ENCODE measurements at regions not wholly inside any gene's neighbourhood (a gene's known extent, or its start where the extent isn't known, plus 50 kb on each side); places are given as distances from the start of the nearest gene placed in this dataset.

DNA sequence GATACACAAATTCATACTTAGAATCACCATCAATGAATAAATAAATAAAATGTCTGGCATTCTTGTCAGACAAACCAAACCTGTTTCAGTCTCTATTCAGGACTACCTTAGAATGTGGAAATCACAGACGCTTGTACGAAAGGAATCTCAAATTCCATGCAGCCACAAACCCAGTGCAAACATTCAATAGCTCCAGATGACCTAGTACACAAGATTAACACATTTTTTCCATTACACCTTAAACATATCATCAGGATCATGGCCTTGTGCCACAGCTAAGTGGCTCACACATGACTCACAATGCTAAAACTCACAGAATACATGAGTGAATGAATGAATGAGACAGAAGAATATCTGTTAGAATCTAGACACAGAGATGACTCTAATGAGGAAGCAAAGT lies 134.2 kb downstream of the PWWP3B start:
- Histone ChIP-seq H3K79me2 (ENCODE audit: control insufficient read depth, insufficient read depth, low read length) (no peaks in the 10 kb centered on the region), H3K4me2 (ENCODE audit: extremely low read depth, insufficient read depth, low read length) (no peak overlapping the region), H3K27me3 (ENCODE audit: control insufficient read depth, insufficient read depth, low read length) (no peaks in the 10 kb centered on the region), H3K9ac (ENCODE audit: insufficient read depth, low read length) (no peak overlapping the region), H3K4me3 (replicated peaks in 1 of 4; ENCODE audit: control extremely low read depth in 1 of 4, insufficient read depth in 1 of 4, low read depth in 3 of 4, low read length in 4 of 4) (no peak overlapping the region), H2AFZ (ENCODE audit: low read length) (no peak overlapping the region), H3K36me3 (ENCODE audit: control insufficient read depth, insufficient read depth, low read length) (no peaks in the 10 kb centered on the region), H4K20me1 (ENCODE audit: control insufficient read depth, extremely low read depth, insufficient read depth, low read length) (no peaks in the 10 kb centered on the region), H3K9me3 (ENCODE audit: control insufficient read depth, insufficient read depth, low read depth, low read length) (no peaks in the 10 kb centered on the region), H3K4me1 (ENCODE audit: control insufficient read depth, extremely low read depth, insufficient read depth, low read length) (no peaks in the 10 kb centered on the region), H3K27ac (ENCODE audit: insufficient read depth, low read length) (no peak overlapping the region)
- TF ChIP-seq EZH2 (IDR thresholded peaks at IDR 0.05; ENCODE audit: low read length, missing control alignments): no peak
- TF ChIP-seq, protein P1, sequence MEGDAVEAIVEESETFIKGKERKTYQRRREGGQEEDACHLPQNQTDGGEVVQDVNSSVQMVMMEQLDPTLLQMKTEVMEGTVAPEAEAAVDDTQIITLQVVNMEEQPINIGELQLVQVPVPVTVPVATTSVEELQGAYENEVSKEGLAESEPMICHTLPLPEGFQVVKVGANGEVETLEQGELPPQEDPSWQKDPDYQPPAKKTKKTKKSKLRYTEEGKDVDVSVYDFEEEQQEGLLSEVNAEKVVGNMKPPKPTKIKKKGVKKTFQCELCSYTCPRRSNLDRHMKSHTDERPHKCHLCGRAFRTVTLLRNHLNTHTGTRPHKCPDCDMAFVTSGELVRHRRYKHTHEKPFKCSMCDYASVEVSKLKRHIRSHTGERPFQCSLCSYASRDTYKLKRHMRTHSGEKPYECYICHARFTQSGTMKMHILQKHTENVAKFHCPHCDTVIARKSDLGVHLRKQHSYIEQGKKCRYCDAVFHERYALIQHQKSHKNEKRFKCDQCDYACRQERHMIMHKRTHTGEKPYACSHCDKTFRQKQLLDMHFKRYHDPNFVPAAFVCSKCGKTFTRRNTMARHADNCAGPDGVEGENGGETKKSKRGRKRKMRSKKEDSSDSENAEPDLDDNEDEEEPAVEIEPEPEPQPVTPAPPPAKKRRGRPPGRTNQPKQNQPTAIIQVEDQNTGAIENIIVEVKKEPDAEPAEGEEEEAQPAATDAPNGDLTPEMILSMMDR (conservative IDR thresholded peaks at IDR 0.05 in 1 of 2, IDR thresholded peaks at IDR 0.05 in 1 of 2; ENCODE audit: low read depth in 1 of 2, low read length in 2 of 2): no peak
- peak in 1 of 2 donors; percentile 75 for DNase-seq (ENCODE audit: low read depth in 2 of 2)

DNA sequence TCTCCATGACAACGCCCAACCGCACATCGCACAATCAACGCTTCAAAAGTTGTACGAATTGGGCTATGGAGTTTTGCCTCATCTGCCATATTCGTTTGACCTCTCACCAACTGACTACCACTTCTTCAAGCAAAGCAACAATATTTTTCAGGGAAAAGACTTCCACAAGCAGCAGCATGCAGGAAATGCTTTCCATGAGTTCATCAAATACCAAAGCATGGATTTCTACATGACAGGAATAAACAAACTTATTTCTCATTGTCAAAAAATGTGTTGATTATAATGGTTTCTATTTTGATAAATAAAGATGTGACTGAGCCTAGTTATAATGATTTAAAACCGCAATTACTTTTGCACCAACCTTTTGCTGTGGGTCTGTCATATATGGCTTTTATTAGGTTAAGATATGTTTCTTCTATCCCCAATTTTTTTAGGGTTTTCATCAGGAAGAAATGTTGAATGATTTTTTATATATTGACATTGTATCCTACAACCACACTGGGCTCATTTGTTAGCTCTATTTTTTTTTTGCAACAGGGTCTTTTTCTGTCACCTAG lies 138.4 kb downstream of the PWWP3B start:
- H3K9me3 ChIP-seq (ENCODE audit: control insufficient read depth, insufficient read depth, low read depth, low read length): no peaks in the 10 kb centered on the region
- TF ChIP-seq, protein P1 (conservative IDR thresholded peaks at IDR 0.05 in 1 of 2, IDR thresholded peaks at IDR 0.05 in 1 of 2; ENCODE audit: low read depth in 1 of 2, low read length in 2 of 2): no peak
- no peak for TF ChIP-seq EZH2 (IDR thresholded peaks at IDR 0.05; ENCODE audit: low read length, missing control alignments)
- no peaks in the 10 kb centered on the region for H3K27me3 ChIP-seq (ENCODE audit: control insufficient read depth, insufficient read depth, low read length)
- H4K20me1 ChIP-seq (ENCODE audit: control insufficient read depth, extremely low read depth, insufficient read depth, low read length): no peaks in the 10 kb centered on the region
- no peaks in the 10 kb centered on the region for H3K36me3 ChIP-seq (ENCODE audit: control insufficient read depth, insufficient read depth, low read length)
- H3K4me3 ChIP-seq (replicated peaks in 1 of 4; ENCODE audit: control extremely low read depth in 1 of 4, insufficient read depth in 1 of 4, low read depth in 3 of 4, low read length in 4 of 4): no peak overlapping the region
- H3K79me2 ChIP-seq (ENCODE audit: control insufficient read depth, insufficient read depth, low read length): no peaks in the 10 kb centered on the region
- no peak for DNase-seq (ENCODE audit: low read depth in 2 of 2)
- H2AFZ ChIP-seq (ENCODE audit: low read length): no peak overlapping the region
- no peak overlapping the region for H3K27ac ChIP-seq (ENCODE audit: insufficient read depth, low read length)
- H3K4me1 ChIP-seq (ENCODE audit: control insufficient read depth, extremely low read depth, insufficient read depth, low read length): no peaks in the 10 kb centered on the region
- H3K4me2 ChIP-seq (ENCODE audit: extremely low read depth, insufficient read depth, low read length): no peak overlapping the region
- no peak overlapping the region for H3K9ac ChIP-seq (ENCODE audit: insufficient read depth, low read length)

DNA sequence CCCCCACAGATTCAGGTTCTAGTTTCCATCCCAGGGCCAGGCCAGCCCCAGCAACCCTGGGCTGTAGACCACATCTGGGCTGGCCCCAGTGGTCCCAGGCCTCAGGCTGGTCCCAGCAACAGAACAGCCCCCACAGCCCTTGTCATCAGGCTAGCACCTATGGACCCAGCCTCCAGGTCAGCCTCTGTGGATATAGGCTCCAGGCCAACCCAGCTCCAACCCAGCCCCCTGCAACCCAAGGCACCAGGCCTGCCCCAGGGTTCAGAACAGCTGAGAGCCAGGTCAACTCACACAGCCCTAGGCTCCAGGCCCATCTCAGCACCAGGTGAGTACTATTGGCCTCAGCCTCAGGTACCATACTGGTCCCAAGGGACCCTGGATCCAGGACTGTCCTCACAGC lies 155.3 kb downstream of the PWWP3B start:
- Histone ChIP-seq H3K4me2 (ENCODE audit: extremely low read depth, insufficient read depth, low read length) (no peak overlapping the region), H3K4me3 (replicated peaks in 1 of 4; ENCODE audit: control extremely low read depth in 1 of 4, insufficient read depth in 1 of 4, low read depth in 3 of 4, low read length in 4 of 4) (no peak overlapping the region), H3K4me1 (ENCODE audit: control insufficient read depth, extremely low read depth, insufficient read depth, low read length) (no peaks in the 10 kb centered on the region), H3K9me3 (ENCODE audit: control insufficient read depth, insufficient read depth, low read depth, low read length) (no peaks in the 10 kb centered on the region), H3K36me3 (ENCODE audit: control insufficient read depth, insufficient read depth, low read length) (no peaks in the 10 kb centered on the region), H3K27ac (ENCODE audit: insufficient read depth, low read length) (no peak overlapping the region), H2AFZ (ENCODE audit: low read length) (no peak overlapping the region), H3K79me2 (ENCODE audit: control insufficient read depth, insufficient read depth, low read length) (no peaks in the 10 kb centered on the region), H3K9ac (ENCODE audit: insufficient read depth, low read length) (no peak overlapping the region), H4K20me1 (ENCODE audit: control insufficient read depth, extremely low read depth, insufficient read depth, low read length) (no peaks in the 10 kb centered on the region), H3K27me3 (ENCODE audit: control insufficient read depth, insufficient read depth, low read length) (no peaks in the 10 kb centered on the region)
- TF ChIP-seq, protein P1 (conservative IDR thresholded peaks at IDR 0.05 in 1 of 2, IDR thresholded peaks at IDR 0.05 in 1 of 2; ENCODE audit: low read depth in 1 of 2, low read length in 2 of 2): no peak
- no peak for TF ChIP-seq EZH2 (IDR thresholded peaks at IDR 0.05; ENCODE audit: low read length, missing control alignments)
- no peak for DNase-seq (ENCODE audit: low read depth in 2 of 2)

Measured in fibroblast of lung (primary cell).